Endothelial cell (in vitro differentiated cells): ENCODE measurements at regions not wholly inside any gene's neighbourhood (a gene's known extent, or its start where the extent isn't known, plus 50 kb on each side); places are given as distances from the start of the nearest gene placed in this dataset.

Source experiments
- DNase-seq: peaks from one replicate; pipeline ENCODE4 v3.0.0; 2021; ENCODE audit warnings: low spot score
- H3K27ac Mint-ChIP-seq: one replicate; pipeline ENCODE4 v1.8.0; 2021; ENCODE audit warnings: mixed read lengths, inconsistent platforms; ENCODE audit not compliant: unreplicated experiment
- H3K27me3 Mint-ChIP-seq: one replicate; pipeline ENCODE4 v1.8.0; 2021; ENCODE audit warnings: mild to moderate bottlenecking, moderate library complexity, mixed read lengths, inconsistent platforms; ENCODE audit not compliant: unreplicated experiment
- H3K36me3 Mint-ChIP-seq: one replicate; pipeline ENCODE4 v1.8.0; 2021; ENCODE audit warnings: mild to moderate bottlenecking, low read depth, mixed read lengths, inconsistent platforms; ENCODE audit not compliant: unreplicated experiment
- H3K4me1 Mint-ChIP-seq: one replicate; pipeline ENCODE4 v1.8.0; 2021; ENCODE audit warnings: mild to moderate bottlenecking, mixed read lengths, inconsistent platforms; ENCODE audit not compliant: unreplicated experiment
- H3K4me3 Mint-ChIP-seq: one replicate; pipeline ENCODE4 v1.8.0; 2021; ENCODE audit warnings: mild to moderate bottlenecking, mixed read lengths, inconsistent platforms; ENCODE audit not compliant: unreplicated experiment
- H3K9me3 Mint-ChIP-seq: one replicate; pipeline ENCODE4 v1.8.0; 2021; ENCODE audit warnings: mixed read lengths, inconsistent platforms; ENCODE audit not compliant: unreplicated experiment
- TF ChIP-seq, protein P1 (sequence below): fragments of 200-600 bp; sonication (generic); IDR thresholded peaks from one replicate; pipeline ENCODE4 v1.5.0; 2021; ENCODE audit warnings: antibody characterized with exemption; ENCODE audit not compliant: unreplicated experiment

DNA sequence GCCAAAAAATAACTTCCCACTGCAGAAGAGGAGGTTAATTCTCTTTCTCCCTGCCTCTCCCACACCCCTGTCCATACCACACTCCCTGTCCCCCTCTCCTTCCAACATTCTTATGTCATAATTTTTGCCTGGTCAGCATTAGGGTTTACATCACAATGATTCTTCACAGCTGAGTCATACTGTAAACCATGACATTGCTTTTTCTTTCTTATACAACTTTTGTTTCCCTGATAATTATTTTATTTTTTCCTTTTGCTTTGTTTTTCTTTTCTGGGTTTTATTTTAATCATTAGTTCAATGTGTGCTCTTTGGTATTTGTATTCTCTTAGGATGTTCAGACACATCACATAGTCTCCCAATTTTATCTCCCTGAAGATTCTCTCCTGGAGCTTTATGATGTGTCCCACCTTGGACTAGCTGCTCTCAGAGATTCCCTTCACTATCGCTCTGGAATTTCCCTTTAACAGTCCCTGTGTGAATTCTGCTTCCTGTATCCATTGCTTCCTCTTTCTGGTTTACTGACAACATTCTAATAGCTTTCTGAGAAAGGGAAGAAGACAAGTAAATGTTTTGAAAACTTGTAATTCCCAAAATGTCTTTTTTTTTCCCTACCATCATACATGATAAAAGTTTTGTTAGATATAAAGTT lies 70.7 kb downstream of the SOX2 start:
- H3K9me3 Mint-ChIP-seq = no peaks in the 10 kb centered on the region

DNA sequence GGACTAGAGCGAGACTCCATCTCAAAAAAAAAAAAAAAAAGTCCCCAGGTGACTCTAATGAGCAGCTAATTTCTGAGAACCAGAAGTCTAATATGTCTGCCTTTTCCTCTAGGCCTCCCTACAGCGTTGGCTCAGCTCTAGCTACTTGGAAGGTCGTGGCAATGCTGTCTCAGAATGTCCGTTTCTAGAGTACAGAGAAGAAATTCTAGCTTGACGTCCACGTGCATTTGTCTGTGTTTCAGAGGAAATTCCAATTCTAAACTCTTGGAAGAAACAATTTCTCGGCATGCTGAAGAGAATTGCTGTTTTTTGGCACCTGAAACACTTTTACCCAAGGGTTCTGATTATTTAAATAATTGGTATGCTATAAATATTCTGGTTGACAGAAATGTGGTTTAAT lies 78.8 kb downstream of the SOX2 start:
- Mint-ChIP-seq H3K36me3 (no peaks in the 10 kb centered on the region), H3K27ac (no peak overlapping the region), H3K27me3 (peaks cover 2% of the 10 kb centered on the region), H3K4me1 (peaks cover 10% of the 10 kb centered on the region), H3K4me3 (no peak overlapping the region), H3K9me3 (no peaks in the 10 kb centered on the region)
- no peak for DNase-seq
- TF ChIP-seq, protein P1, sequence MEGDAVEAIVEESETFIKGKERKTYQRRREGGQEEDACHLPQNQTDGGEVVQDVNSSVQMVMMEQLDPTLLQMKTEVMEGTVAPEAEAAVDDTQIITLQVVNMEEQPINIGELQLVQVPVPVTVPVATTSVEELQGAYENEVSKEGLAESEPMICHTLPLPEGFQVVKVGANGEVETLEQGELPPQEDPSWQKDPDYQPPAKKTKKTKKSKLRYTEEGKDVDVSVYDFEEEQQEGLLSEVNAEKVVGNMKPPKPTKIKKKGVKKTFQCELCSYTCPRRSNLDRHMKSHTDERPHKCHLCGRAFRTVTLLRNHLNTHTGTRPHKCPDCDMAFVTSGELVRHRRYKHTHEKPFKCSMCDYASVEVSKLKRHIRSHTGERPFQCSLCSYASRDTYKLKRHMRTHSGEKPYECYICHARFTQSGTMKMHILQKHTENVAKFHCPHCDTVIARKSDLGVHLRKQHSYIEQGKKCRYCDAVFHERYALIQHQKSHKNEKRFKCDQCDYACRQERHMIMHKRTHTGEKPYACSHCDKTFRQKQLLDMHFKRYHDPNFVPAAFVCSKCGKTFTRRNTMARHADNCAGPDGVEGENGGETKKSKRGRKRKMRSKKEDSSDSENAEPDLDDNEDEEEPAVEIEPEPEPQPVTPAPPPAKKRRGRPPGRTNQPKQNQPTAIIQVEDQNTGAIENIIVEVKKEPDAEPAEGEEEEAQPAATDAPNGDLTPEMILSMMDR = no peak

More for the DNA sequence above, 70.7 kb downstream of the SOX2 start:
- TF ChIP-seq, protein P1 = no peak
- no peak for DNase-seq
- no peaks in the 10 kb centered on the region for H3K36me3 Mint-ChIP-seq
- peaks cover 4% of the 10 kb centered on the region for H3K27me3 Mint-ChIP-seq
- H3K27ac Mint-ChIP-seq = peak overlapping the region; percentile 85
- H3K4me3 Mint-ChIP-seq = no peak overlapping the region
- H3K4me1 Mint-ChIP-seq = peaks cover 12% of the 10 kb centered on the region

DNA sequence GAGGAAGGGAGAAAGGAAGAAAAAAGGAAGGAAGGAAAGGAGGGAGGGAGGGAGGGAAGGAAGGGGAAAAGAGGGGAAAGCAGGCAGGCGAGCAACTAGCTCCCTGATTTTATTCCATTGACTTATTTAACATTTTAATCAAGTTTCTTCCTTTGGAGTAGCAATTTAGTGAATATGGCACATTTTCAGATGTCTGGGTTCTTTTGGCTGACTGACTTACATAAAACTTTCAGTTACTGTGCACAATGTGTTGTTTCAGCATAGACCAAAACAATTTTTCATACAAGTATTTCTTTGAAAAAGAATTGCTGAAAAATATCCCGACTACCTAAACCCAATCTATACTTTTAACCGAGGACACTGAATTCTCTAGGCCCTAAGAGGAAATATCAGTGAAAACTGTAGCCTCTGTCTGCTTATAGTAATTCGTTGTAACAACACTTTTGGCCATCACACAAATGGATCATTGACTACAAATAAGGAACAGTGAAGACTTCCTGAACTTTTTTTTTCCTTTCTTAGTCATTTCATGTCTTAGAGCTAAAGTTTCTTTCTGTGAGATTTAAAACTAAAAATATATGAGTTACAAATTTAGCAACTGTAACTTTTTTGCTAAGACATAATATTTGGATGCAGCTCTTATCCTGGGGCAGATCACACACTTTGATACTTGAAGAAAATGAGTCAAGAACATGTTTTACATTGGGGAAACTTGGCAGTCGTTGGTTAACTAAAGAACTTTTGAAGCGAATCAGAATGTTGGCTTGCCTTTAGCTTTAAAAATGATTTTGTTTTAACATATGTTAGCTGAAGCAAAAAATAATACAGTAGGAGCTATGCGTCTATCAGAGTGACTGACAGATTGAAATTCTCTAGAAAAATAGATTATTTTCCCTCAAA lies 79.6 kb downstream of the SOX2 start:
- Mint-ChIP-seq H3K36me3 (no peaks in the 10 kb centered on the region), H3K9me3 (no peaks in the 10 kb centered on the region), H3K27me3 (peaks cover 2% of the 10 kb centered on the region), H3K4me3 (no peak overlapping the region), H3K4me1 (peaks cover 10% of the 10 kb centered on the region), H3K27ac (no peak overlapping the region)
- TF ChIP-seq, protein P1 = no peak
- DNase-seq = no peak

DNA sequence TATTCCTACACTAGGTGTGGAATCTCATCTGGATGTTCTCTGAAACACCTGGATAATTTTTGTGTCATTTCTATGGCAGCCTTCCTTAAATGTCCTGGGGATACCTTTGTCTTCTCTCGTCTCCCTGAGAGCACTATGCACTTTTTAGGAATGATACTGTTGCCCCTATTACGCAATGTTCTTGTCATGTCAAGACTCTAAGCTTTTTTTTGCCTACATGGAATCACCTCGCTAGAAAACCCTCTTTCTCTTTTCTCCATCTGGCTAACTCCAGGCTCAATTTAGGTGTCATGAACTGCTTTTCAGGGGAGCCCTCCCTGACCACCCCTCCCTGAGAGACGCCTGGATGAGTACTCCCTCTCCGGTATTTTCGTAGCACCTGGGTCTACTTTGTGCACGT lies 81.3 kb downstream of the SOX2 start:
- Mint-ChIP-seq H3K27ac (no peak overlapping the region), H3K9me3 (no peaks in the 10 kb centered on the region), H3K4me1 (peaks cover 16% of the 10 kb centered on the region), H3K27me3 (peaks cover 2% of the 10 kb centered on the region), H3K36me3 (no peaks in the 10 kb centered on the region), H3K4me3 (no peak overlapping the region)
- TF ChIP-seq, protein P1 = no peak
- no peak for DNase-seq
